H1 (cell line): ENCODE measurements at regions not wholly inside any gene's neighbourhood (a gene's known extent, or its start where the extent isn't known, plus 50 kb on each side); places are given as distances from the start of the nearest gene placed in this dataset.

Experiments
- ASH2L ChIP-seq: fragments of 200-600, 300-600 bp; sonication (generic); IDR thresholded peaks from one replicate; pipeline ENCODE4 v1.7.1; 2017; ENCODE audit warnings: low read length
- HDAC2 ChIP-seq, 2 experiments: fragments of 300-600 bp in 1 of 2; sonication (generic) in 1 of 2; IDR thresholded peaks; 2 replicates each; pipeline ENCODE4 v1.6.1; 2011 to 2012; ENCODE audit warnings: low read depth in 2 of 2, low read length in 2 of 2, mild to moderate bottlenecking in 2 of 2, moderate library complexity in 2 of 2, borderline replicate concordance in 1 of 2, inconsistent platforms in 1 of 2
- TF ChIP-seq, protein P1 (sequence below): fragments of 300-600 bp; sonication (generic); IDR thresholded peaks from 2 replicates; pipeline ENCODE4 v1.7.1; 2012; ENCODE audit warnings: low read length, moderate library complexity, mild to moderate bottlenecking, inconsistent platforms; ENCODE audit not compliant: insufficient replicate concordance
- TF ChIP-seq, protein P2 (sequence below), 3 experiments: IDR thresholded peaks; 1 replicate in 2 of 3; 2 replicates in 1 of 3; pipeline versions ENCODE4 v1.5.1 to v1.6.1; 2011; ENCODE audit warnings: low read length in 3 of 3, mild to moderate bottlenecking in 3 of 3, inconsistent platforms in 2 of 3, low read depth in 1 of 3, moderate library complexity in 1 of 3; ENCODE audit not compliant: insufficient read depth in 1 of 3; ENCODE audit errors: control extremely low read depth in 1 of 3

DNA sequence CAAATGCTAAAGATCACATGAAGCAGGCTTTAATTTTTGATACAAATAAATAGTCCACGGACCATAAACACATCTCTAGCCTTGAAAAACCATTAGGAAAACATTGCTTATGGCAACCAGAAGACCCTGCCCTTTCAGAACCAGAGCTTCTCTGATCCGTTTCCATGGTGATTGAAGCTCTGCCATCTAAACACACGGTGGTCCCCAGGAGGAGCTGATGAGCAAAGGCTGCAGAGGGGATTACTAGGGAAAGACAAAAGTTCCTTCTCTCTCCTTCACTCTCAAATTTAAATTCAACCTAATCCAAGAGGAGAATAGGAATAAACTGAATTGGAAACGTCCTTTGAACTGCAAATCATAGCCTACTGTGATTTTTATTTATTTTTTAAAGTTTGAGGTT lies 122.0 kb upstream of the ATP10A start (continued):
- TF ChIP-seq, protein P1, sequence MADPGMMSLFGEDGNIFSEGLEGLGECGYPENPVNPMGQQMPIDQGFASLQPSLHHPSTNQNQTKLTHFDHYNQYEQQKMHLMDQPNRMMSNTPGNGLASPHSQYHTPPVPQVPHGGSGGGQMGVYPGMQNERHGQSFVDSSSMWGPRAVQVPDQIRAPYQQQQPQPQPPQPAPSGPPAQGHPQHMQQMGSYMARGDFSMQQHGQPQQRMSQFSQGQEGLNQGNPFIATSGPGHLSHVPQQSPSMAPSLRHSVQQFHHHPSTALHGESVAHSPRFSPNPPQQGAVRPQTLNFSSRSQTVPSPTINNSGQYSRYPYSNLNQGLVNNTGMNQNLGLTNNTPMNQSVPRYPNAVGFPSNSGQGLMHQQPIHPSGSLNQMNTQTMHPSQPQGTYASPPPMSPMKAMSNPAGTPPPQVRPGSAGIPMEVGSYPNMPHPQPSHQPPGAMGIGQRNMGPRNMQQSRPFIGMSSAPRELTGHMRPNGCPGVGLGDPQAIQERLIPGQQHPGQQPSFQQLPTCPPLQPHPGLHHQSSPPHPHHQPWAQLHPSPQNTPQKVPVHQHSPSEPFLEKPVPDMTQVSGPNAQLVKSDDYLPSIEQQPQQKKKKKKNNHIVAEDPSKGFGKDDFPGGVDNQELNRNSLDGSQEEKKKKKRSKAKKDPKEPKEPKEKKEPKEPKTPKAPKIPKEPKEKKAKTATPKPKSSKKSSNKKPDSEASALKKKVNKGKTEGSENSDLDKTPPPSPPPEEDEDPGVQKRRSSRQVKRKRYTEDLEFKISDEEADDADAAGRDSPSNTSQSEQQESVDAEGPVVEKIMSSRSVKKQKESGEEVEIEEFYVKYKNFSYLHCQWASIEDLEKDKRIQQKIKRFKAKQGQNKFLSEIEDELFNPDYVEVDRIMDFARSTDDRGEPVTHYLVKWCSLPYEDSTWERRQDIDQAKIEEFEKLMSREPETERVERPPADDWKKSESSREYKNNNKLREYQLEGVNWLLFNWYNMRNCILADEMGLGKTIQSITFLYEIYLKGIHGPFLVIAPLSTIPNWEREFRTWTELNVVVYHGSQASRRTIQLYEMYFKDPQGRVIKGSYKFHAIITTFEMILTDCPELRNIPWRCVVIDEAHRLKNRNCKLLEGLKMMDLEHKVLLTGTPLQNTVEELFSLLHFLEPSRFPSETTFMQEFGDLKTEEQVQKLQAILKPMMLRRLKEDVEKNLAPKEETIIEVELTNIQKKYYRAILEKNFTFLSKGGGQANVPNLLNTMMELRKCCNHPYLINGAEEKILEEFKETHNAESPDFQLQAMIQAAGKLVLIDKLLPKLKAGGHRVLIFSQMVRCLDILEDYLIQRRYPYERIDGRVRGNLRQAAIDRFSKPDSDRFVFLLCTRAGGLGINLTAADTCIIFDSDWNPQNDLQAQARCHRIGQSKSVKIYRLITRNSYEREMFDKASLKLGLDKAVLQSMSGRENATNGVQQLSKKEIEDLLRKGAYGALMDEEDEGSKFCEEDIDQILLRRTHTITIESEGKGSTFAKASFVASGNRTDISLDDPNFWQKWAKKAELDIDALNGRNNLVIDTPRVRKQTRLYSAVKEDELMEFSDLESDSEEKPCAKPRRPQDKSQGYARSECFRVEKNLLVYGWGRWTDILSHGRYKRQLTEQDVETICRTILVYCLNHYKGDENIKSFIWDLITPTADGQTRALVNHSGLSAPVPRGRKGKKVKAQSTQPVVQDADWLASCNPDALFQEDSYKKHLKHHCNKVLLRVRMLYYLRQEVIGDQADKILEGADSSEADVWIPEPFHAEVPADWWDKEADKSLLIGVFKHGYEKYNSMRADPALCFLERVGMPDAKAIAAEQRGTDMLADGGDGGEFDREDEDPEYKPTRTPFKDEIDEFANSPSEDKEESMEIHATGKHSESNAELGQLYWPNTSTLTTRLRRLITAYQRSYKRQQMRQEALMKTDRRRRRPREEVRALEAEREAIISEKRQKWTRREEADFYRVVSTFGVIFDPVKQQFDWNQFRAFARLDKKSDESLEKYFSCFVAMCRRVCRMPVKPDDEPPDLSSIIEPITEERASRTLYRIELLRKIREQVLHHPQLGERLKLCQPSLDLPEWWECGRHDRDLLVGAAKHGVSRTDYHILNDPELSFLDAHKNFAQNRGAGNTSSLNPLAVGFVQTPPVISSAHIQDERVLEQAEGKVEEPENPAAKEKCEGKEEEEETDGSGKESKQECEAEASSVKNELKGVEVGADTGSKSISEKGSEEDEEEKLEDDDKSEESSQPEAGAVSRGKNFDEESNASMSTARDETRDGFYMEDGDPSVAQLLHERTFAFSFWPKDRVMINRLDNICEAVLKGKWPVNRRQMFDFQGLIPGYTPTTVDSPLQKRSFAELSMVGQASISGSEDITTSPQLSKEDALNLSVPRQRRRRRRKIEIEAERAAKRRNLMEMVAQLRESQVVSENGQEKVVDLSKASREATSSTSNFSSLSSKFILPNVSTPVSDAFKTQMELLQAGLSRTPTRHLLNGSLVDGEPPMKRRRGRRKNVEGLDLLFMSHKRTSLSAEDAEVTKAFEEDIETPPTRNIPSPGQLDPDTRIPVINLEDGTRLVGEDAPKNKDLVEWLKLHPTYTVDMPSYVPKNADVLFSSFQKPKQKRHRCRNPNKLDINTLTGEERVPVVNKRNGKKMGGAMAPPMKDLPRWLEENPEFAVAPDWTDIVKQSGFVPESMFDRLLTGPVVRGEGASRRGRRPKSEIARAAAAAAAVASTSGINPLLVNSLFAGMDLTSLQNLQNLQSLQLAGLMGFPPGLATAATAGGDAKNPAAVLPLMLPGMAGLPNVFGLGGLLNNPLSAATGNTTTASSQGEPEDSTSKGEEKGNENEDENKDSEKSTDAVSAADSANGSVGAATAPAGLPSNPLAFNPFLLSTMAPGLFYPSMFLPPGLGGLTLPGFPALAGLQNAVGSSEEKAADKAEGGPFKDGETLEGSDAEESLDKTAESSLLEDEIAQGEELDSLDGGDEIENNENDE: no peak
- no peak for TF ChIP-seq HDAC2 (IDR thresholded peaks at IDR 0.05; ENCODE audit: borderline replicate concordance in 1 of 2, low read depth in 2 of 2, low read length in 2 of 2)
- TF ChIP-seq, protein P2, sequence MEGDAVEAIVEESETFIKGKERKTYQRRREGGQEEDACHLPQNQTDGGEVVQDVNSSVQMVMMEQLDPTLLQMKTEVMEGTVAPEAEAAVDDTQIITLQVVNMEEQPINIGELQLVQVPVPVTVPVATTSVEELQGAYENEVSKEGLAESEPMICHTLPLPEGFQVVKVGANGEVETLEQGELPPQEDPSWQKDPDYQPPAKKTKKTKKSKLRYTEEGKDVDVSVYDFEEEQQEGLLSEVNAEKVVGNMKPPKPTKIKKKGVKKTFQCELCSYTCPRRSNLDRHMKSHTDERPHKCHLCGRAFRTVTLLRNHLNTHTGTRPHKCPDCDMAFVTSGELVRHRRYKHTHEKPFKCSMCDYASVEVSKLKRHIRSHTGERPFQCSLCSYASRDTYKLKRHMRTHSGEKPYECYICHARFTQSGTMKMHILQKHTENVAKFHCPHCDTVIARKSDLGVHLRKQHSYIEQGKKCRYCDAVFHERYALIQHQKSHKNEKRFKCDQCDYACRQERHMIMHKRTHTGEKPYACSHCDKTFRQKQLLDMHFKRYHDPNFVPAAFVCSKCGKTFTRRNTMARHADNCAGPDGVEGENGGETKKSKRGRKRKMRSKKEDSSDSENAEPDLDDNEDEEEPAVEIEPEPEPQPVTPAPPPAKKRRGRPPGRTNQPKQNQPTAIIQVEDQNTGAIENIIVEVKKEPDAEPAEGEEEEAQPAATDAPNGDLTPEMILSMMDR (IDR thresholded peaks at IDR 0.05; ENCODE audit: control extremely low read depth in 1 of 3, insufficient read depth in 1 of 3, low read depth in 1 of 3, low read length in 3 of 3): no peak
- TF ChIP-seq ASH2L: no peak
